C4-2B (cell line): ENCODE measurements at regions not wholly inside any gene's neighbourhood (a gene's known extent, or its start where the extent isn't known, plus 50 kb on each side); places are given as distances from the start of the nearest gene placed in this dataset.

Experiments used
- ZFX ChIP-seq: fragments of 450-650 bp; IDR thresholded peaks from 2 replicates; pipeline ENCODE4 v1.6.1; 2017
- TF ChIP-seq, protein P1 (sequence below): fragments of 450-650 bp; conservative IDR thresholded peaks from 2 replicates; pipeline ENCODE4 v1.5.1; 2017; ENCODE audit warnings: mild to moderate bottlenecking

GRCh38 chr7:19373334-19373733 is 228.1 kb upstream of the FERD3L start:
- TF ChIP-seq, protein P1, sequence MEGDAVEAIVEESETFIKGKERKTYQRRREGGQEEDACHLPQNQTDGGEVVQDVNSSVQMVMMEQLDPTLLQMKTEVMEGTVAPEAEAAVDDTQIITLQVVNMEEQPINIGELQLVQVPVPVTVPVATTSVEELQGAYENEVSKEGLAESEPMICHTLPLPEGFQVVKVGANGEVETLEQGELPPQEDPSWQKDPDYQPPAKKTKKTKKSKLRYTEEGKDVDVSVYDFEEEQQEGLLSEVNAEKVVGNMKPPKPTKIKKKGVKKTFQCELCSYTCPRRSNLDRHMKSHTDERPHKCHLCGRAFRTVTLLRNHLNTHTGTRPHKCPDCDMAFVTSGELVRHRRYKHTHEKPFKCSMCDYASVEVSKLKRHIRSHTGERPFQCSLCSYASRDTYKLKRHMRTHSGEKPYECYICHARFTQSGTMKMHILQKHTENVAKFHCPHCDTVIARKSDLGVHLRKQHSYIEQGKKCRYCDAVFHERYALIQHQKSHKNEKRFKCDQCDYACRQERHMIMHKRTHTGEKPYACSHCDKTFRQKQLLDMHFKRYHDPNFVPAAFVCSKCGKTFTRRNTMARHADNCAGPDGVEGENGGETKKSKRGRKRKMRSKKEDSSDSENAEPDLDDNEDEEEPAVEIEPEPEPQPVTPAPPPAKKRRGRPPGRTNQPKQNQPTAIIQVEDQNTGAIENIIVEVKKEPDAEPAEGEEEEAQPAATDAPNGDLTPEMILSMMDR, result no peak
- no peak for TF ChIP-seq ZFX
